H9 (cell line): ENCODE measurements at regions not wholly inside any gene's neighbourhood (a gene's known extent, or its start where the extent isn't known, plus 50 kb on each side); places are given as distances from the start of the nearest gene placed in this dataset.

Experiments
- DNase-seq: peaks from one replicate; pipeline ENCODE4 v3.0.0-alpha.2; 2017
- H2AFZ ChIP-seq: one replicate; pipeline ENCODE4 v1.6.1; 2013; ENCODE audit warnings: mild to moderate bottlenecking, low read length, control low read depth, moderate library complexity
- H2AK5ac ChIP-seq: 2 replicates; pipeline ENCODE4 v1.6.1; 2013; ENCODE audit warnings: low read length, control low read depth, mixed read lengths; ENCODE audit not compliant: insufficient read length
- H2BK120ac ChIP-seq: one replicate; pipeline ENCODE4 v1.6.1; 2013; ENCODE audit warnings: low read depth, mild to moderate bottlenecking, low read length, control low read depth, inconsistent platforms; ENCODE audit not compliant: poor library complexity, severe bottlenecking
- H2BK12ac ChIP-seq: 2 replicates; pipeline ENCODE4 v1.6.1; 2013; ENCODE audit warnings: low read length, control low read depth, mixed read lengths, low read depth; ENCODE audit not compliant: insufficient read length
- H2BK15ac ChIP-seq: 2 replicates; pipeline ENCODE4 v1.6.1; 2013; ENCODE audit warnings: low read depth, low read length, control low read depth
- H2BK20ac ChIP-seq: one replicate; pipeline ENCODE4 v1.6.1; 2013; ENCODE audit warnings: low read depth, mild to moderate bottlenecking, low read length, control low read depth, inconsistent platforms; ENCODE audit not compliant: poor library complexity, severe bottlenecking
- H2BK5ac ChIP-seq: 2 replicates; pipeline ENCODE4 v1.6.1; 2013; ENCODE audit warnings: low read length, control low read depth, mixed read lengths; ENCODE audit not compliant: insufficient read length
- H3K14ac ChIP-seq: 2 replicates; pipeline ENCODE4 v1.6.1; 2013; ENCODE audit warnings: low read length, control low read depth; ENCODE audit not compliant: insufficient read depth
- H3K18ac ChIP-seq: 2 replicates; pipeline ENCODE4 v1.6.1; 2013; ENCODE audit warnings: low read depth, mild to moderate bottlenecking, mixed read lengths, low read length, control low read depth; ENCODE audit not compliant: insufficient read length
- H3K23ac ChIP-seq: 2 replicates; pipeline ENCODE4 v1.6.1; 2013; ENCODE audit warnings: low read length, control low read depth, mixed read lengths, low read depth; ENCODE audit not compliant: insufficient read length
- H3K23me2 ChIP-seq: 2 replicates; pipeline ENCODE4 v1.6.1; 2013; ENCODE audit warnings: low read depth, mild to moderate bottlenecking, mixed read lengths, low read length, control low read depth; ENCODE audit not compliant: insufficient read length, poor library complexity, severe bottlenecking
- H3K27ac ChIP-seq: 2 replicates; pipeline ENCODE4 v1.5.1; 2013; ENCODE audit warnings: low read length, control low read depth, mixed read lengths, low read depth; ENCODE audit not compliant: insufficient read length
- H3K27me3 ChIP-seq: 2 replicates; pipeline ENCODE4 v1.6.1; 2013; ENCODE audit warnings: low read length, control low read depth, inconsistent platforms; ENCODE audit not compliant: insufficient read depth
- H3K4ac ChIP-seq: 2 replicates; pipeline ENCODE4 v1.6.1; 2013; ENCODE audit warnings: low read depth, mild to moderate bottlenecking, control low read depth, inconsistent platforms, low read length, moderate library complexity
- H3K4me1 ChIP-seq: 2 replicates; pipeline ENCODE4 v1.6.1; 2013; ENCODE audit warnings: low read length, control low read depth, inconsistent platforms; ENCODE audit not compliant: insufficient read depth
- H3K4me2 ChIP-seq: 2 replicates; pipeline ENCODE4 v1.6.1; 2013; ENCODE audit warnings: low read length, control low read depth, mixed read lengths; ENCODE audit not compliant: insufficient read length, insufficient read depth
- H3K56ac ChIP-seq: 2 replicates; pipeline ENCODE4 v1.6.1; 2013; ENCODE audit warnings: low read depth, mild to moderate bottlenecking, mixed read lengths, low read length, control low read depth; ENCODE audit not compliant: insufficient read length
- H3K79me1 ChIP-seq: 2 replicates; pipeline ENCODE4 v1.6.1; 2013; ENCODE audit warnings: low read depth, mild to moderate bottlenecking, moderate library complexity, low read length, control low read depth, inconsistent platforms; ENCODE audit not compliant: insufficient read depth, poor library complexity, severe bottlenecking
- H3K79me2 ChIP-seq: 2 replicates; pipeline ENCODE4 v1.6.1; 2013; ENCODE audit warnings: low read length, control low read depth, inconsistent platforms; ENCODE audit not compliant: insufficient read depth
- H3K9ac ChIP-seq: 2 replicates; pipeline ENCODE4 v1.6.1; 2013; ENCODE audit warnings: low read length, control low read depth, mixed read lengths; ENCODE audit not compliant: insufficient read length; ENCODE audit errors: extremely low read depth
- H3K9me3 ChIP-seq: one replicate; pipeline ENCODE4 v1.6.1; 2013; ENCODE audit warnings: low read depth, low read length, inconsistent platforms; ENCODE audit not compliant: control insufficient read depth
- H3T11ph ChIP-seq: one replicate; pipeline ENCODE4 v1.6.1; 2013; ENCODE audit warnings: mild to moderate bottlenecking, low read length, control low read depth, inconsistent platforms
- H4K20me1 ChIP-seq: one replicate; pipeline ENCODE4 v1.6.1; 2013; ENCODE audit not compliant: control insufficient read depth, insufficient read length, insufficient read depth
- H4K5ac ChIP-seq: 2 replicates; pipeline ENCODE4 v1.6.1; 2013; ENCODE audit warnings: low read depth, mild to moderate bottlenecking, mixed read lengths, low read length, control low read depth; ENCODE audit not compliant: insufficient read length
- H4K8ac ChIP-seq: replicated peaks from 2 replicates; pipeline ENCODE4 v1.6.1; 2013; ENCODE audit warnings: low read length, control low read depth, mixed read lengths, low read depth; ENCODE audit not compliant: insufficient read length
- H4K91ac ChIP-seq: 2 replicates; pipeline ENCODE4 v1.6.1; 2013; ENCODE audit warnings: low read depth, mild to moderate bottlenecking, moderate library complexity, mixed read lengths, low read length, control low read depth; ENCODE audit not compliant: insufficient read length
- H3K27ac Mint-ChIP-seq, 3 experiments: 2 replicates in 2 of 3; 3 replicates in 1 of 3; pipeline ENCODE4 v1.8.0; 2020 to 2021; ENCODE audit warnings: mixed read lengths in 3 of 3, mild to moderate bottlenecking in 1 of 3, moderate library complexity in 1 of 3
- H3K27me3 Mint-ChIP-seq: 2 replicates; pipeline ENCODE4 v1.8.0; 2021; ENCODE audit warnings: low read depth, mild to moderate bottlenecking, moderate library complexity, mixed read lengths
- H3K36me3 Mint-ChIP-seq, 3 experiments: 2 replicates in 2 of 3; 3 replicates in 1 of 3; pipeline ENCODE4 v1.8.0; 2020 to 2021; ENCODE audit warnings: low read depth in 3 of 3, mixed read lengths in 3 of 3; ENCODE audit not compliant: insufficient read depth in 1 of 3
- H3K4me1 Mint-ChIP-seq, 2 experiments: 2 replicates each; pipeline ENCODE4 v1.8.0; 2020; ENCODE audit warnings: mixed read lengths in 2 of 2
- H3K4me3 Mint-ChIP-seq, 2 experiments: 2 replicates in 1 of 2; 3 replicates in 1 of 2; pipeline ENCODE4 v1.8.0; 2020 to 2021; ENCODE audit warnings: mild to moderate bottlenecking in 2 of 2, mixed read lengths in 2 of 2, moderate library complexity in 1 of 2
- H3K9me3 Mint-ChIP-seq, 2 experiments: 2 replicates in 1 of 2; 3 replicates in 1 of 2; pipeline ENCODE4 v1.8.0; 2020; ENCODE audit warnings: mild to moderate bottlenecking in 2 of 2, mixed read lengths in 2 of 2, moderate library complexity in 1 of 2
- CTCF ChIP-seq: fragments of 200-600 bp; sonication (generic); conservative IDR thresholded peaks from 3 replicates; pipeline ENCODE4 v1.8.0; 2021; ENCODE audit warnings: antibody characterized with exemption, mild to moderate bottlenecking
- WGBS: extraction: QIAGEN DNeasy Blood & Tissue Kit; methylation state at CpG from one replicate; pipeline ENCODE4 v1.1.7; 2013; ENCODE audit warnings: missing lambda C conversion rate, low lambda C conversion rate, mixed read lengths; ENCODE audit not compliant: insufficient read length; ENCODE audit errors: extremely low coverage; 5-methylcytosine and 5-hydroxymethylcytosine counted together

- no peak for DNase-seq
- Histone ChIP-seq H2BK15ac (no peak overlapping the region), H2BK20ac (no peak overlapping the region), H3K14ac (no peak overlapping the region), H3T11ph (no peak overlapping the region), H2AK5ac (no peak overlapping the region), H3K79me1 (no peaks in the 10 kb centered on the region), H3K23ac (no peak overlapping the region), H4K8ac (no peak overlapping the region), H3K9ac (no peak overlapping the region), H4K5ac (no peak overlapping the region), H2BK12ac (no peak overlapping the region), H3K9me3 (no peaks in the 10 kb centered on the region), H3K27ac (no peak overlapping the region), H3K4ac (no peak overlapping the region), H3K4me1 (no peaks in the 10 kb centered on the region), H2BK120ac (no peak overlapping the region), H3K27me3 (no peaks in the 10 kb centered on the region), H3K18ac (no peak overlapping the region), H3K23me2 (no peaks in the 10 kb centered on the region), H2AFZ (no peak overlapping the region), H3K4me2 (no peak overlapping the region), H3K56ac (no peak overlapping the region), H4K20me1 (no peaks in the 10 kb centered on the region), H4K91ac (no peak overlapping the region), H2BK5ac (no peak overlapping the region), H3K79me2 (no peaks in the 10 kb centered on the region)
- no peaks in the 10 kb centered on the region for H3K4me1 Mint-ChIP-seq
- WGBS: no CpG with 5 or more reads among the region's 1 CpG
- TF ChIP-seq CTCF: no peak
- H3K4me3 Mint-ChIP-seq: no peak overlapping the region
- no peak overlapping the region for H3K27ac Mint-ChIP-seq
- no peaks in the 10 kb centered on the region for H3K27me3 Mint-ChIP-seq
- H3K9me3 Mint-ChIP-seq: peaks cover 3 to 8% of the 10 kb centered on the region in 2 experiments; a peak in 4 of 5 replicates
- H3K36me3 Mint-ChIP-seq: no peaks in the 10 kb centered on the region
Observed at GRCh38 chr4:111572470-111572869, 572.8 kb upstream of the FAM241A start.
